HepG2 (cell line): ENCODE measurements at regions not wholly inside any gene's neighbourhood (a gene's known extent, or its start where the extent isn't known, plus 50 kb on each side); places are given as distances from the start of the nearest gene placed in this dataset.

ENCODE experiments used
- ATAD3A ChIP-seq: sonication (generic); formaldehyde crosslinking; IDR thresholded peaks from 2 replicates; pipeline ENCODE4 v1.4.0; 2020; ENCODE audit warnings: missing genetic modification reagents
- DMAP1 ChIP-seq: IDR thresholded peaks from 2 replicates; pipeline ENCODE4 v1.6.1; 2016
- FOXC1 ChIP-seq: sonication (generic); formaldehyde crosslinking; IDR thresholded peaks from 2 replicates; pipeline ENCODE4 v1.8.0; 2022; ENCODE audit warnings: mild to moderate bottlenecking, missing genetic modification reagents, borderline replicate concordance
- GTF3A ChIP-seq: sonication (generic); formaldehyde crosslinking; conservative IDR thresholded peaks from 2 replicates; pipeline ENCODE4 v1.4.0; 2020; ENCODE audit warnings: mild to moderate bottlenecking, missing genetic modification reagents
- HNF4A ChIP-seq: sonication (generic); formaldehyde crosslinking; IDR thresholded peaks from 2 replicates; pipeline ENCODE4 v1.4.0; 2020; ENCODE audit warnings: missing genetic modification reagents
- MBD4 ChIP-seq: IDR thresholded peaks from 2 replicates; pipeline ENCODE4 v1.6.1; 2012; ENCODE audit warnings: low read length, inconsistent platforms, borderline replicate concordance
- NCOR1 ChIP-seq: fragments of 200-600 bp; sonication (generic); IDR thresholded peaks from 2 replicates; pipeline ENCODE4 v1.7.0; 2017; ENCODE audit warnings: antibody characterized with exemption, low read length, borderline replicate concordance
- NFE2L1 ChIP-seq: sonication (generic); formaldehyde crosslinking; IDR thresholded peaks from 2 replicates; pipeline ENCODE4 v1.4.0; 2020; ENCODE audit warnings: missing genetic modification reagents, mild to moderate bottlenecking, borderline replicate concordance
- PRPF4 ChIP-seq: fragments of 200-400 bp; formaldehyde crosslinking; IDR thresholded peaks from 2 replicates; pipeline ENCODE4 v1.6.1; 2016; ENCODE audit warnings: low read length, low read depth; ENCODE audit not compliant: poor library complexity, severe bottlenecking
- SIX4 ChIP-seq: sonication (generic); formaldehyde crosslinking; IDR thresholded peaks from 2 replicates; pipeline ENCODE4 v1.4.0; 2020; ENCODE audit warnings: missing genetic modification reagents
- SP1 ChIP-seq, 2 experiments: fragments of 450-650 bp in 1 of 2; sonication (generic) in 1 of 2; formaldehyde crosslinking in 1 of 2; IDR thresholded peaks; 2 replicates each; pipeline versions ENCODE4 v1.4.0 to v1.6.1; 2016 to 2020; ENCODE audit warnings: missing genetic modification reagents in 1 of 2
- ZNF430 ChIP-seq: sonication (generic); formaldehyde crosslinking; IDR thresholded peaks from 2 replicates; pipeline ENCODE4 v1.9.0; 2021; ENCODE audit warnings: mild to moderate bottlenecking, missing genetic modification reagents
- ZNF441 ChIP-seq: sonication (generic); formaldehyde crosslinking; IDR thresholded peaks from 2 replicates; pipeline ENCODE4 v1.7.0; 2021; ENCODE audit warnings: missing genetic modification reagents, borderline replicate concordance
- ZNF761 ChIP-seq: sonication (generic); formaldehyde crosslinking; conservative IDR thresholded peaks from 2 replicates; pipeline ENCODE4 v1.4.0; 2020; ENCODE audit warnings: mild to moderate bottlenecking, missing genetic modification reagents
- TF ChIP-seq, protein P1 (sequence below): sonication (generic); formaldehyde crosslinking; IDR thresholded peaks from 2 replicates; pipeline ENCODE4 v1.4.0; 2020; ENCODE audit warnings: missing genetic modification reagents
- TF ChIP-seq, protein P2 (sequence below): sonication (generic); formaldehyde crosslinking; IDR thresholded peaks from 2 replicates; pipeline ENCODE4 v1.8.0; 2023; ENCODE audit warnings: mild to moderate bottlenecking, missing genetic modification reagents
- TF ChIP-seq, protein P3 (sequence below): sonication (generic); formaldehyde crosslinking; IDR thresholded peaks from 2 replicates; pipeline ENCODE4 v1.4.0; 2020; ENCODE audit warnings: mild to moderate bottlenecking, missing genetic modification reagents
- TF ChIP-seq, protein P4 (sequence below): IDR thresholded peaks from 2 replicates; pipeline ENCODE4 v1.6.1; 2016
- TF ChIP-seq, protein P5 (sequence below): sonication (generic); formaldehyde crosslinking; IDR thresholded peaks from 2 replicates; pipeline ENCODE4 v1.9.0; 2022; ENCODE audit warnings: low read depth, missing genetic modification reagents

DNA sequence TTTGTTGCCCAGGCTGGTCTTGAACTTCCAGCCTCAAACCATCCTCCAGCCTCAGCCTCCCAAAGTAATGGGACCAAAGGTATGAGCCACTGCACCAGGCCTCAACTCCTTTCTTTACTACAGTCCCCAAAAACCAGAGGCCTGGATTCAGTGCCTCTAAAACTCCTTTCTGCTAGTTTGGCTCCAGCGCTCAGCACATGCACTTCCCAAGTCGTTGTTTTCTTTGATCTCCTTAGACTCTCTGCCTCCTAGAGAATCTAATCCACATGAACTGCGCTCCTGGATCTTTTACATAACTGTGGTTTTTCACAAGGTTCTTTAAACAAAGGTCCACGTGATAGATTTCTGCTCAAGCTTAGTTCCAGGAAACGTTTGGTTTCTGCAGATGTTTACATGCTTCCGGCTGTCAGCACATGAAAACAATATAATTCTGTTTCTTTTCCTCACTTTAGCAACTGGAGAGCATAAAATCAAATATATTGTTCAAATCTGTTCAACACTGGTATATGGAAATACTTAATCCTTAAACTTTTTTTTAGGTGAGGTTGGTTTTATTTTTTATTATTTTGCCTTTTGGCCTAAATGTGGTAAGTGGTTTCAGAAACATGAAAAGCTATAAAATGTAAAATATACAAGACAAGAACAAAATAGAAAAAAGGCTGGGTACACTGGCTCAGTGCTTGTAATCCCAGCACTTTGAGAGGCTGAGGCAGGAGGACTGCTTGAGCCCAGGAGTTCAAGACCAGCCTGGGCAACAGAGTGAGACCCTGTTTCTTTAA is 270.5 kb upstream of the MKLN1 start (continued):
- TF ChIP-seq, protein P1, sequence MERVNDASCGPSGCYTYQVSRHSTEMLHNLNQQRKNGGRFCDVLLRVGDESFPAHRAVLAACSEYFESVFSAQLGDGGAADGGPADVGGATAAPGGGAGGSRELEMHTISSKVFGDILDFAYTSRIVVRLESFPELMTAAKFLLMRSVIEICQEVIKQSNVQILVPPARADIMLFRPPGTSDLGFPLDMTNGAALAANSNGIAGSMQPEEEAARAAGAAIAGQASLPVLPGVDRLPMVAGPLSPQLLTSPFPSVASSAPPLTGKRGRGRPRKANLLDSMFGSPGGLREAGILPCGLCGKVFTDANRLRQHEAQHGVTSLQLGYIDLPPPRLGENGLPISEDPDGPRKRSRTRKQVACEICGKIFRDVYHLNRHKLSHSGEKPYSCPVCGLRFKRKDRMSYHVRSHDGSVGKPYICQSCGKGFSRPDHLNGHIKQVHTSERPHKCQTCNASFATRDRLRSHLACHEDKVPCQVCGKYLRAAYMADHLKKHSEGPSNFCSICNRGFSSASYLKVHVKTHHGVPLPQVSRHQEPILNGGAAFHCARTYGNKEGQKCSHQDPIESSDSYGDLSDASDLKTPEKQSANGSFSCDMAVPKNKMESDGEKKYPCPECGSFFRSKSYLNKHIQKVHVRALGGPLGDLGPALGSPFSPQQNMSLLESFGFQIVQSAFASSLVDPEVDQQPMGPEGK (CRISPR knock-in tag) = peak; percentile 45; the same call in 1 of the 2 replicates
- no peak for TF ChIP-seq PRPF4
- TF ChIP-seq, protein P2, sequence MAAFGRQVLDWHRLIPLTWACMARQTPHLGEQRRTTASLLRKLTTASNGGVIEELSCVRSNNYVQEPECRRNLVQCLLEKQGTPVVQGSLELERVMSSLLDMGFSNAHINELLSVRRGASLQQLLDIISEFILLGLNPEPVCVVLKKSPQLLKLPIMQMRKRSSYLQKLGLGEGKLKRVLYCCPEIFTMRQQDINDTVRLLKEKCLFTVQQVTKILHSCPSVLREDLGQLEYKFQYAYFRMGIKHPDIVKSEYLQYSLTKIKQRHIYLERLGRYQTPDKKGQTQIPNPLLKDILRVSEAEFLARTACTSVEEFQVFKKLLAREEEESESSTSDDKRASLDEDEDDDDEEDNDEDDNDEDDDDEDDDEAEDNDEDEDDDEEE (CRISPR knock-in tag) = no peak
- no peak; the same call in 1 of the 2 replicates for TF ChIP-seq ZNF441 (CRISPR knock-in tag)
- TF ChIP-seq HNF4A (CRISPR knock-in tag) = peak; percentile 87
- no peak for TF ChIP-seq ZNF761 (CRISPR knock-in tag)
- TF ChIP-seq, protein P3, sequence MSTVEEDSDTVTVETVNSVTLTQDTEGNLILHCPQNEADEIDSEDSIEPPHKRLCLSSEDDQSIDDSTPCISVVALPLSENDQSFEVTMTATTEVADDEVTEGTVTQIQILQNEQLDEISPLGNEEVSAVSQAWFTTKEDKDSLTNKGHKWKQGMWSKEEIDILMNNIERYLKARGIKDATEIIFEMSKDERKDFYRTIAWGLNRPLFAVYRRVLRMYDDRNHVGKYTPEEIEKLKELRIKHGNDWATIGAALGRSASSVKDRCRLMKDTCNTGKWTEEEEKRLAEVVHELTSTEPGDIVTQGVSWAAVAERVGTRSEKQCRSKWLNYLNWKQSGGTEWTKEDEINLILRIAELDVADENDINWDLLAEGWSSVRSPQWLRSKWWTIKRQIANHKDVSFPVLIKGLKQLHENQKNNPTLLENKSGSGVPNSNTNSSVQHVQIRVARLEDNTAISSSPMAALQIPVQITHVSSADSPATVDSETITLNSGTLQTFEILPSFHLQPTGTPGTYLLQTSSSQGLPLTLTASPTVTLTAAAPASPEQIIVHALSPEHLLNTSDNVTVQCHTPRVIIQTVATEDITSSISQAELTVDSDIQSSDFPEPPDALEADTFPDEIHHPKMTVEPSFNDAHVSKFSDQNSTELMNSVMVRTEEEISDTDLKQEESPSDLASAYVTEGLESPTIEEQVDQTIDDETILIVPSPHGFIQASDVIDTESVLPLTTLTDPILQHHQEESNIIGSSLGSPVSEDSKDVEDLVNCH (CRISPR knock-in tag) = no peak
- TF ChIP-seq ZNF430 (CRISPR knock-in tag) = 0 out of 2 replicates have a peak, but pooled peaks have one; percentile 47
- no peak for TF ChIP-seq SP1 (IDR thresholded peaks at IDR 0.05)
- no peak for TF ChIP-seq SP1 (CRISPR knock-in tag; IDR thresholded peaks at IDR 0.05)
- TF ChIP-seq SIX4 = peak; percentile 76; the same call in 1 of the 2 replicates
- TF ChIP-seq, protein P4, sequence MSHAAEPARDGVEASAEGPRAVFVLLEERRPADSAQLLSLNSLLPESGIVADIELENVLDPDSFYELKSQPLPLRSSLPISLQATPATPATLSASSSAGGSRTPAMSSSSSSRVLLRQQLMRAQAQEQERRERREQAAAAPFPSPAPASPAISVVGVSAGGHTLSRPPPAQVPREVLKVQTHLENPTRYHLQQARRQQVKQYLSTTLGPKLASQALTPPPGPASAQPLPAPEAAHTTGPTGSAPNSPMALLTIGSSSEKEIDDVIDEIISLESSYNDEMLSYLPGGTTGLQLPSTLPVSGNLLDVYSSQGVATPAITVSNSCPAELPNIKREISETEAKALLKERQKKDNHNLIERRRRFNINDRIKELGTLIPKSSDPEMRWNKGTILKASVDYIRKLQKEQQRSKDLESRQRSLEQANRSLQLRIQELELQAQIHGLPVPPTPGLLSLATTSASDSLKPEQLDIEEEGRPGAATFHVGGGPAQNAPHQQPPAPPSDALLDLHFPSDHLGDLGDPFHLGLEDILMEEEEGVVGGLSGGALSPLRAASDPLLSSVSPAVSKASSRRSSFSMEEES (CRISPR knock-in tag) = peak; percentile 97
- TF ChIP-seq MBD4 = peak; percentile 84; the same call in 1 of the 2 replicates
- no peak for TF ChIP-seq NFE2L1 (CRISPR knock-in tag)
- no peak for TF ChIP-seq ATAD3A
- TF ChIP-seq DMAP1 (CRISPR knock-in tag) = peak; percentile 80
- TF ChIP-seq NCOR1 = no peak; the same call in 1 of the 2 replicates
- TF ChIP-seq, protein P5, sequence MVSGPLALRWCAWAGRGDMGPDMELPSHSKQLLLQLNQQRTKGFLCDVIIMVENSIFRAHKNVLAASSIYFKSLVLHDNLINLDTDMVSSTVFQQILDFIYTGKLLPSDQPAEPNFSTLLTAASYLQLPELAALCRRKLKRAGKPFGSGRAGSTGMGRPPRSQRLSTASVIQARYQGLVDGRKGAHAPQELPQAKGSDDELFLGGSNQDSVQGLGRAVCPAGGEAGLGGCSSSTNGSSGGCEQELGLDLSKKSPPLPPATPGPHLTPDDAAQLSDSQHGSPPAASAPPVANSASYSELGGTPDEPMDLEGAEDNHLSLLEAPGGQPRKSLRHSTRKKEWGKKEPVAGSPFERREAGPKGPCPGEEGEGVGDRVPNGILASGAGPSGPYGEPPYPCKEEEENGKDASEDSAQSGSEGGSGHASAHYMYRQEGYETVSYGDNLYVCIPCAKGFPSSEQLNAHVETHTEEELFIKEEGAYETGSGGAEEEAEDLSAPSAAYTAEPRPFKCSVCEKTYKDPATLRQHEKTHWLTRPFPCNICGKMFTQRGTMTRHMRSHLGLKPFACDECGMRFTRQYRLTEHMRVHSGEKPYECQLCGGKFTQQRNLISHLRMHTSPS = no peak
- no peak for TF ChIP-seq GTF3A (CRISPR knock-in tag)
- no peak for TF ChIP-seq FOXC1 (CRISPR knock-in tag)
